ENCODE measurements at regions not wholly inside any gene's neighbourhood (a gene's known extent, or its start where the extent isn't known, plus 50 kb on each side); places are given as distances from the start of the nearest gene placed in this dataset.

- Histone ChIP-seq H3K27ac (ENCODE audit: low read depth, low read length) (peak overlapping the region; percentile 5; the same call in 1 of the 2 replicates), H3K79me2 (ENCODE audit: control insufficient read depth, insufficient read depth, low read length, unreplicated experiment) (no peaks in the 10 kb centered on the region), H2AFZ (ENCODE audit: low read length, unreplicated experiment) (peak overlapping the region; percentile 43), H3K27me3 (ENCODE audit: insufficient read depth, low read length) (no peaks in the 10 kb centered on the region), H3K4me3 (ENCODE audit: low read depth, low read length) (no peak overlapping the region; the same call in 1 of the 2 replicates), H3K36me3 (ENCODE audit: insufficient read depth, low read length) (no peaks in the 10 kb centered on the region), H3K4me1 (ENCODE audit: control insufficient read depth, insufficient read depth, low read length, unreplicated experiment) (peaks cover 12% of the 10 kb centered on the region)
Measured at GRCh38 chr4:124018383-124019317, 622.1 kb downstream of the SPRY1 start.

- Histone ChIP-seq H2AFZ (ENCODE audit: low read length, unreplicated experiment) (no peak overlapping the region), H3K79me2 (ENCODE audit: control insufficient read depth, insufficient read depth, low read length, unreplicated experiment) (no peaks in the 10 kb centered on the region), H3K27me3 (ENCODE audit: insufficient read depth, low read length) (no peaks in the 10 kb centered on the region), H3K4me1 (ENCODE audit: control insufficient read depth, insufficient read depth, low read length, unreplicated experiment) (peaks cover 12% of the 10 kb centered on the region), H3K4me3 (ENCODE audit: low read depth, low read length) (no peak overlapping the region), H3K27ac (ENCODE audit: low read depth, low read length) (no peak overlapping the region), H3K36me3 (ENCODE audit: insufficient read depth, low read length) (no peaks in the 10 kb centered on the region)
Measured at GRCh38 chr4:124019749-124020549, 623.4 kb downstream of the SPRY1 start.

- Histone ChIP-seq H3K4me3 (ENCODE audit: low read depth, low read length) (no peak overlapping the region), H3K36me3 (ENCODE audit: insufficient read depth, low read length) (no peaks in the 10 kb centered on the region), H3K27ac (ENCODE audit: low read depth, low read length) (no peak overlapping the region), H3K27me3 (ENCODE audit: insufficient read depth, low read length) (no peaks in the 10 kb centered on the region), H3K4me1 (ENCODE audit: control insufficient read depth, insufficient read depth, low read length, unreplicated experiment) (no peaks in the 10 kb centered on the region), H2AFZ (ENCODE audit: low read length, unreplicated experiment) (no peak overlapping the region), H3K79me2 (ENCODE audit: control insufficient read depth, insufficient read depth, low read length, unreplicated experiment) (no peaks in the 10 kb centered on the region)
Measured at GRCh38 chr4:124025000-124025399, 628.4 kb downstream of the SPRY1 start.

GRCh38 chr4:124025428-124025827 is 628.8 kb downstream of the SPRY1 start:
- Histone ChIP-seq H3K79me2 (ENCODE audit: control insufficient read depth, insufficient read depth, low read length, unreplicated experiment) (no peaks in the 10 kb centered on the region), H3K36me3 (ENCODE audit: insufficient read depth, low read length) (no peaks in the 10 kb centered on the region), H2AFZ (ENCODE audit: low read length, unreplicated experiment) (no peak overlapping the region), H3K4me1 (ENCODE audit: control insufficient read depth, insufficient read depth, low read length, unreplicated experiment) (no peaks in the 10 kb centered on the region), H3K4me3 (ENCODE audit: low read depth, low read length) (no peak overlapping the region), H3K27ac (ENCODE audit: low read depth, low read length) (no peak overlapping the region), H3K27me3 (ENCODE audit: insufficient read depth, low read length) (no peaks in the 10 kb centered on the region)

- Histone ChIP-seq H3K27ac (ENCODE audit: low read depth, low read length) (no peak overlapping the region), H3K4me3 (ENCODE audit: low read depth, low read length) (no peak overlapping the region), H2AFZ (ENCODE audit: low read length, unreplicated experiment) (no peak overlapping the region), H3K79me2 (ENCODE audit: control insufficient read depth, insufficient read depth, low read length, unreplicated experiment) (no peaks in the 10 kb centered on the region), H3K36me3 (ENCODE audit: insufficient read depth, low read length) (no peaks in the 10 kb centered on the region), H3K27me3 (ENCODE audit: insufficient read depth, low read length) (no peaks in the 10 kb centered on the region), H3K4me1 (ENCODE audit: control insufficient read depth, insufficient read depth, low read length, unreplicated experiment) (no peaks in the 10 kb centered on the region)
Measured at GRCh38 chr4:124028182-124028581, 631.6 kb downstream of the SPRY1 start.

GRCh38 chr4:124030147-124030546 is 633.6 kb downstream of the SPRY1 start:
- Histone ChIP-seq H2AFZ (ENCODE audit: low read length, unreplicated experiment) (no peak overlapping the region), H3K27me3 (ENCODE audit: insufficient read depth, low read length) (no peaks in the 10 kb centered on the region), H3K4me1 (ENCODE audit: control insufficient read depth, insufficient read depth, low read length, unreplicated experiment) (no peaks in the 10 kb centered on the region), H3K27ac (ENCODE audit: low read depth, low read length) (no peak overlapping the region), H3K4me3 (ENCODE audit: low read depth, low read length) (no peak overlapping the region), H3K36me3 (ENCODE audit: insufficient read depth, low read length) (no peaks in the 10 kb centered on the region), H3K79me2 (ENCODE audit: control insufficient read depth, insufficient read depth, low read length, unreplicated experiment) (no peaks in the 10 kb centered on the region)

GRCh38 chr4:124032035-124032434 is 635.4 kb downstream of the SPRY1 start:
- Histone ChIP-seq H3K27me3 (ENCODE audit: insufficient read depth, low read length) (no peaks in the 10 kb centered on the region), H3K4me1 (ENCODE audit: control insufficient read depth, insufficient read depth, low read length, unreplicated experiment) (no peaks in the 10 kb centered on the region), H3K79me2 (ENCODE audit: control insufficient read depth, insufficient read depth, low read length, unreplicated experiment) (no peaks in the 10 kb centered on the region), H3K36me3 (ENCODE audit: insufficient read depth, low read length) (no peaks in the 10 kb centered on the region), H3K4me3 (ENCODE audit: low read depth, low read length) (no peak overlapping the region), H3K27ac (ENCODE audit: low read depth, low read length) (no peak overlapping the region), H2AFZ (ENCODE audit: low read length, unreplicated experiment) (peak overlapping the region; percentile 7)

GRCh38 chr4:124035364-124036041 is 638.9 kb downstream of the SPRY1 start:
- Histone ChIP-seq H3K4me3 (ENCODE audit: low read depth, low read length) (no peak overlapping the region), H3K27me3 (ENCODE audit: insufficient read depth, low read length) (no peaks in the 10 kb centered on the region), H3K36me3 (ENCODE audit: insufficient read depth, low read length) (no peaks in the 10 kb centered on the region), H3K4me1 (ENCODE audit: control insufficient read depth, insufficient read depth, low read length, unreplicated experiment) (no peaks in the 10 kb centered on the region), H3K27ac (ENCODE audit: low read depth, low read length) (no peak overlapping the region), H2AFZ (ENCODE audit: low read length, unreplicated experiment) (no peak overlapping the region), H3K79me2 (ENCODE audit: control insufficient read depth, insufficient read depth, low read length, unreplicated experiment) (no peaks in the 10 kb centered on the region)

- Histone ChIP-seq H3K79me2 (ENCODE audit: control insufficient read depth, insufficient read depth, low read length, unreplicated experiment) (no peaks in the 10 kb centered on the region), H3K27ac (ENCODE audit: low read depth, low read length) (no peak overlapping the region), H2AFZ (ENCODE audit: low read length, unreplicated experiment) (no peak overlapping the region), H3K27me3 (ENCODE audit: insufficient read depth, low read length) (no peaks in the 10 kb centered on the region), H3K4me1 (ENCODE audit: control insufficient read depth, insufficient read depth, low read length, unreplicated experiment) (no peaks in the 10 kb centered on the region), H3K36me3 (ENCODE audit: insufficient read depth, low read length) (no peaks in the 10 kb centered on the region), H3K4me3 (ENCODE audit: low read depth, low read length) (no peak overlapping the region)
Measured at GRCh38 chr4:124037236-124037635, 640.6 kb downstream of the SPRY1 start.

- no peaks in the 10 kb centered on the region for H3K36me3 ChIP-seq (ENCODE audit: insufficient read depth, low read length)
- no peak overlapping the region for H3K4me3 ChIP-seq (ENCODE audit: low read depth, low read length)
- H3K27me3 ChIP-seq (ENCODE audit: insufficient read depth, low read length) = no peaks in the 10 kb centered on the region
- no peaks in the 10 kb centered on the region for H3K4me1 ChIP-seq (ENCODE audit: control insufficient read depth, insufficient read depth, low read length, unreplicated experiment)
- no peak overlapping the region for H3K27ac ChIP-seq (ENCODE audit: low read depth, low read length)
- no peak overlapping the region for H2AFZ ChIP-seq (ENCODE audit: low read length, unreplicated experiment)
- no peaks in the 10 kb centered on the region for H3K79me2 ChIP-seq (ENCODE audit: control insufficient read depth, insufficient read depth, low read length, unreplicated experiment)
Measured at GRCh38 chr4:124044330-124044729, 647.7 kb downstream of the SPRY1 start.
